CD14-positive monocyte (primary cell): ENCODE measurements at regions not wholly inside any gene's neighbourhood (a gene's known extent, or its start where the extent isn't known, plus 50 kb on each side); places are given as distances from the start of the nearest gene placed in this dataset.

Experiments used
- DNase-seq, 3 donors: peaks; one replicate each; pipeline ENCODE4 v3.0.0-alpha.2; 2011 to 2022
- H2AFZ ChIP-seq: 2 replicates; pipeline ENCODE4 v1.6.0; 2012; ENCODE audit warnings: mild to moderate bottlenecking, low read depth, low read length, inconsistent platforms; ENCODE audit not compliant: insufficient read depth, poor library complexity, severe bottlenecking
- H3K27ac ChIP-seq, 2 donors: 1 replicate in 1 of 2; 2 replicates in 1 of 2; pipeline ENCODE4 v1.5.1; 2012 to 2013; ENCODE audit warnings: low read length in 2 of 2, control low read depth in 1 of 2, inconsistent platforms in 1 of 2, low read depth in 1 of 2, mild to moderate bottlenecking in 1 of 2
- H3K27me3 ChIP-seq, 2 donors: one replicate each; pipeline versions ENCODE4 v1.6.0 to v1.6.1; 2011 to 2013; ENCODE audit warnings: low read length in 2 of 2; ENCODE audit not compliant: control insufficient read depth in 2 of 2, insufficient read depth in 2 of 2
- H3K36me3 ChIP-seq, 2 donors: replicated peaks in 1 of 2; 1 replicate in 1 of 2; 2 replicates in 1 of 2; pipeline versions ENCODE4 v1.5.1 to v1.6.1; 2012 to 2013; ENCODE audit warnings: low read length in 2 of 2, control low read depth in 1 of 2, inconsistent platforms in 1 of 2, mild to moderate bottlenecking in 1 of 2; ENCODE audit not compliant: insufficient read depth in 2 of 2, control insufficient read depth in 1 of 2
- H3K4me1 ChIP-seq, 2 donors: 1 replicate in 1 of 2; 2 replicates in 1 of 2; pipeline versions ENCODE4 v1.5.1 to v1.6.1; 2012 to 2013; ENCODE audit warnings: low read length in 2 of 2, control low read depth in 1 of 2, inconsistent platforms in 1 of 2, mild to moderate bottlenecking in 1 of 2, moderate library complexity in 1 of 2; ENCODE audit not compliant: insufficient read depth in 2 of 2, control insufficient read depth in 1 of 2
- H3K4me2 ChIP-seq: replicated peaks from 2 replicates; pipeline ENCODE3; 2012; ENCODE audit warnings: low read length, moderate library complexity, mild to moderate bottlenecking; ENCODE audit not compliant: poor library complexity, severe bottlenecking; ENCODE audit errors: extremely low read depth
- H3K4me3 ChIP-seq, 3 experiments: fragments of 200-600 bp in 1 of 3; sonication (generic) in 1 of 3; replicated peaks in 1 of 3; 1 replicate in 2 of 3; 2 replicates in 1 of 3; pipeline ENCODE4 v1.5.1; 2011 to 2013; ENCODE audit warnings: low read length in 3 of 3, mild to moderate bottlenecking in 3 of 3, control low read depth in 2 of 3, low read depth in 2 of 3, inconsistent platforms in 1 of 3, moderate library complexity in 1 of 3
- H3K79me2 ChIP-seq: 2 replicates; pipeline ENCODE4 v1.6.0; 2012; ENCODE audit warnings: mild to moderate bottlenecking, control low read depth, inconsistent platforms, low read length, moderate library complexity; ENCODE audit not compliant: insufficient read depth
- H3K9ac ChIP-seq: 2 replicates; pipeline ENCODE4 v1.6.0; 2017; ENCODE audit warnings: low read length, mild to moderate bottlenecking; ENCODE audit not compliant: insufficient read depth, poor library complexity, severe bottlenecking
- H3K9me3 ChIP-seq, 2 donors: replicated peaks in 1 of 2; 1 replicate in 1 of 2; 2 replicates in 1 of 2; pipeline versions ENCODE4 v1.5.1 to v1.6.1; 2012 to 2013; ENCODE audit warnings: low read length in 2 of 2, control low read depth in 1 of 2; ENCODE audit not compliant: control insufficient read depth in 1 of 2, insufficient read depth in 1 of 2
- H4K20me1 ChIP-seq: 2 replicates; pipeline ENCODE4 v1.6.0; 2012; ENCODE audit warnings: mild to moderate bottlenecking, low read length, control low read depth, moderate library complexity; ENCODE audit not compliant: insufficient read depth
- H3K27ac Mint-ChIP-seq, 7 donors: one replicate each; pipeline ENCODE4 v1.8.0; 2020; ENCODE audit warnings: mild to moderate bottlenecking in 7 of 7, mixed read lengths in 7 of 7, moderate library complexity in 6 of 7, inconsistent platforms in 2 of 7
- H3K27me3 Mint-ChIP-seq, 3 donors: one replicate each; pipeline ENCODE4 v1.8.0; 2021 to 2022; ENCODE audit warnings: low read depth in 3 of 3, mild to moderate bottlenecking in 3 of 3, mixed read lengths in 3 of 3, moderate library complexity in 3 of 3, inconsistent platforms in 1 of 3
- H3K36me3 Mint-ChIP-seq, 2 donors: one replicate each; pipeline ENCODE4 v1.8.0; 2020; ENCODE audit warnings: mixed read lengths in 2 of 2, inconsistent platforms in 1 of 2, mild to moderate bottlenecking in 1 of 2
- H3K4me1 Mint-ChIP-seq: one replicate; pipeline ENCODE4 v1.8.0; 2020; ENCODE audit warnings: mild to moderate bottlenecking, mixed read lengths
- H3K4me3 Mint-ChIP-seq, 2 donors: one replicate each; pipeline ENCODE4 v1.8.0; 2020; ENCODE audit warnings: mild to moderate bottlenecking in 2 of 2, mixed read lengths in 2 of 2, moderate library complexity in 1 of 2
- H3K9me3 Mint-ChIP-seq, 7 donors: one replicate each; pipeline ENCODE4 v1.8.0; 2020 to 2022; ENCODE audit warnings: mixed read lengths in 7 of 7, mild to moderate bottlenecking in 6 of 7, moderate library complexity in 6 of 7, inconsistent platforms in 2 of 7
- WGBS: methylation state at CpG from one replicate; pipeline ENCODE4 v1.1.5; 2013; ENCODE audit warnings: missing lambda C conversion rate; ENCODE audit not compliant: insufficient coverage; 5-methylcytosine and 5-hydroxymethylcytosine counted together
- intact Hi-C, 2 donors: fragments of 100-400 bp; cut with micrococcal nuclease; formaldehyde crosslinking; loops; one replicate each; pipeline versions ENCODE4 v1.15.0 to v1.15.1; 2023
- TF ChIP-seq, protein P1 (sequence below): fragments of 200-600 bp; IDR thresholded peaks from one replicate; pipeline ENCODE4 v1.8.0; 2022; ENCODE audit warnings: antibody characterized with exemption, mild to moderate bottlenecking

DNA sequence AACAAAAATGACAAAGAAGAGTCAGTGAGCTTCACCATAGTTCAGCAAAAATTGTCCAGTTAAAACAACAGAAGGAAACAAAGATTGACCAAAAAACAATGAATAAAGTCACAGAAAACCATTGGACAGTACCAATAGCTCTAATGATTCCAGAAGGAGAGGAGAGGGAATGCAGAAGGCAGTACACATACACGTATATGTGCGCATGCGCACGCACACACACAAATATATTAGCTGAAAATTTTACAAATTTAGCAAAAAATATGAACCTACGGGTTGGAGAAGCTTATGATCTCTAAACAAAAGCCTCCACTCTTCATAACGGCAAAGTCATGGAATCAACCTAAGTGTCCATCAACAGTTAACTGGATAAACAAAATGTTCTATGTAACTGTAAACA, 120.3 kb upstream of the MON1B start:
- no peaks in the 10 kb centered on the region for H4K20me1 ChIP-seq
- H3K27me3 ChIP-seq: no peaks in the 10 kb centered on the region
- DNase-seq: no peak
- Mint-ChIP-seq H3K9me3 (peaks cover 0 to 11% (median 5%) of the 10 kb centered on the region in 7 donors), H3K4me3 (no peak overlapping the region), H3K27ac (no peak overlapping the region), H3K36me3 (no peaks in the 10 kb centered on the region), H3K4me1 (no peaks in the 10 kb centered on the region), H3K27me3 (peaks cover 0 to 3% (median 2%) of the 10 kb centered on the region in 3 donors)
- TF ChIP-seq, protein P1, sequence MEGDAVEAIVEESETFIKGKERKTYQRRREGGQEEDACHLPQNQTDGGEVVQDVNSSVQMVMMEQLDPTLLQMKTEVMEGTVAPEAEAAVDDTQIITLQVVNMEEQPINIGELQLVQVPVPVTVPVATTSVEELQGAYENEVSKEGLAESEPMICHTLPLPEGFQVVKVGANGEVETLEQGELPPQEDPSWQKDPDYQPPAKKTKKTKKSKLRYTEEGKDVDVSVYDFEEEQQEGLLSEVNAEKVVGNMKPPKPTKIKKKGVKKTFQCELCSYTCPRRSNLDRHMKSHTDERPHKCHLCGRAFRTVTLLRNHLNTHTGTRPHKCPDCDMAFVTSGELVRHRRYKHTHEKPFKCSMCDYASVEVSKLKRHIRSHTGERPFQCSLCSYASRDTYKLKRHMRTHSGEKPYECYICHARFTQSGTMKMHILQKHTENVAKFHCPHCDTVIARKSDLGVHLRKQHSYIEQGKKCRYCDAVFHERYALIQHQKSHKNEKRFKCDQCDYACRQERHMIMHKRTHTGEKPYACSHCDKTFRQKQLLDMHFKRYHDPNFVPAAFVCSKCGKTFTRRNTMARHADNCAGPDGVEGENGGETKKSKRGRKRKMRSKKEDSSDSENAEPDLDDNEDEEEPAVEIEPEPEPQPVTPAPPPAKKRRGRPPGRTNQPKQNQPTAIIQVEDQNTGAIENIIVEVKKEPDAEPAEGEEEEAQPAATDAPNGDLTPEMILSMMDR: no peak
- no peak overlapping the region for H2AFZ ChIP-seq
- no peak overlapping the region for H3K4me2 ChIP-seq
- no peak overlapping the region for H3K4me3 ChIP-seq
- H3K9me3 ChIP-seq: no peaks in the 10 kb centered on the region
- H3K27ac ChIP-seq: no peak overlapping the region
- no peak overlapping the region for H3K9ac ChIP-seq
- intact Hi-C loops: no loop called here
- H3K36me3 ChIP-seq: no peaks in the 10 kb centered on the region
- H3K79me2 ChIP-seq: no peaks in the 10 kb centered on the region
- H3K4me1 ChIP-seq: no peaks in the 10 kb centered on the region
- WGBS: 90% methylated on average over 2 of the region's 6 CpGs

- WGBS: no CpG with 5 or more reads among the region's 5 CpGs
- no peaks in the 10 kb centered on the region for H3K4me1 Mint-ChIP-seq
- no peaks in the 10 kb centered on the region for H3K36me3 Mint-ChIP-seq
Observed at GRCh38 chr16:77076839-77077238, 114.2 kb upstream of the MON1B start.

More at GRCh38 chr16:77076839-77077238, 114.2 kb upstream of the MON1B start:
- Mint-ChIP-seq H3K27me3 (peaks cover 1 to 3% (median 2%) of the 10 kb centered on the region in 3 donors), H3K9me3 (peaks cover 0 to 10% (median 3%) of the 10 kb centered on the region in 7 donors), H3K4me3 (no peak overlapping the region), H3K27ac (no peak overlapping the region)
- H3K9ac ChIP-seq: no peak overlapping the region
- no peaks in the 10 kb centered on the region for H3K79me2 ChIP-seq
- no peaks in the 10 kb centered on the region for H3K9me3 ChIP-seq
- H2AFZ ChIP-seq: no peak overlapping the region
- H4K20me1 ChIP-seq: no peaks in the 10 kb centered on the region
- H3K27me3 ChIP-seq: no peaks in the 10 kb centered on the region
- no peaks in the 10 kb centered on the region for H3K36me3 ChIP-seq
- intact Hi-C loops: no loop called here
- H3K4me1 ChIP-seq: no peaks in the 10 kb centered on the region
- H3K27ac ChIP-seq: no peak overlapping the region
- H3K4me2 ChIP-seq: no peak overlapping the region
- no peak for DNase-seq
- TF ChIP-seq, protein P1: no peak
- H3K4me3 ChIP-seq: no peak overlapping the region
